ENCODE measurements at regions not wholly inside any gene's neighbourhood (a gene's known extent, or its start where the extent isn't known, plus 50 kb on each side); places are given as distances from the start of the nearest gene placed in this dataset.

DNA sequence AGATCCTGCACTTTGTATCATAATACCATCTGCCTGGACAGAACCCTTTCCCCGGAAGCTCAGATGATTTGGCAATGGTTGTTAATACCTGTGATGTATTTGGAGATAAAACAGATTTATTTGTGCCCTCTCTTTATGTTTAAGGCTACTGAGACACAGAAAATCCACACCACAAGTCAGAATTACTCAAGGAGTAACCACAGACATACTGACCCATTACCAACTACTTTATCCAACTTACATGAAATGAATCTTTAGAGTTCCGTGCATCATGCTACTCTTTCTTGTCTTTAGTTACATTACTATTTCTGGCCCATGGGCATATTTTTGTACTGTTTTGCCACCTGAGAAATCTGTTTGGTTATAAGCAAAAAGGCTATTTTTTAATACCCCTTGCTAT lies 384.0 kb downstream of the STK39 start:
- TF ChIP-seq, protein P1, sequence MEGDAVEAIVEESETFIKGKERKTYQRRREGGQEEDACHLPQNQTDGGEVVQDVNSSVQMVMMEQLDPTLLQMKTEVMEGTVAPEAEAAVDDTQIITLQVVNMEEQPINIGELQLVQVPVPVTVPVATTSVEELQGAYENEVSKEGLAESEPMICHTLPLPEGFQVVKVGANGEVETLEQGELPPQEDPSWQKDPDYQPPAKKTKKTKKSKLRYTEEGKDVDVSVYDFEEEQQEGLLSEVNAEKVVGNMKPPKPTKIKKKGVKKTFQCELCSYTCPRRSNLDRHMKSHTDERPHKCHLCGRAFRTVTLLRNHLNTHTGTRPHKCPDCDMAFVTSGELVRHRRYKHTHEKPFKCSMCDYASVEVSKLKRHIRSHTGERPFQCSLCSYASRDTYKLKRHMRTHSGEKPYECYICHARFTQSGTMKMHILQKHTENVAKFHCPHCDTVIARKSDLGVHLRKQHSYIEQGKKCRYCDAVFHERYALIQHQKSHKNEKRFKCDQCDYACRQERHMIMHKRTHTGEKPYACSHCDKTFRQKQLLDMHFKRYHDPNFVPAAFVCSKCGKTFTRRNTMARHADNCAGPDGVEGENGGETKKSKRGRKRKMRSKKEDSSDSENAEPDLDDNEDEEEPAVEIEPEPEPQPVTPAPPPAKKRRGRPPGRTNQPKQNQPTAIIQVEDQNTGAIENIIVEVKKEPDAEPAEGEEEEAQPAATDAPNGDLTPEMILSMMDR (IDR thresholded peaks at IDR 0.05; ENCODE audit: borderline replicate concordance, extremely low read depth, low read length, poor library complexity, severe bottlenecking) = no peak
- no peak for TF ChIP-seq EZH2 (IDR thresholded peaks at IDR 0.05; ENCODE audit: borderline replicate concordance, low read depth, low read length, severe bottlenecking)
